Lung (tissue), 11 donors: ENCODE measurements at regions not wholly inside any gene's neighbourhood (a gene's known extent, or its start where the extent isn't known, plus 50 kb on each side); places are given as distances from the start of the nearest gene placed in this dataset.

Source experiments
- ATAC-seq: fragments of 200-7000 bp; cut with Tn5 transposase; one replicate; pipeline ENCODE4 v1.9.1; 2020; ENCODE audit warnings: moderate number of reproducible peaks; ENCODE audit not compliant: insufficient read depth, low FRiP score
- DNase-seq, 3 donors: peaks; one replicate each; pipeline ENCODE4 v3.0.0-alpha.2; 2013 to 2017
- H3K27ac ChIP-seq, 2 donors: one replicate each; pipeline ENCODE4 v1.5.1; 2013; ENCODE audit warnings: mild to moderate bottlenecking in 2 of 2, moderate library complexity in 2 of 2, control low read depth in 1 of 2, inconsistent platforms in 1 of 2, low read depth in 1 of 2, low read length in 1 of 2
- H3K27me3 ChIP-seq, 3 donors: one replicate each; pipeline ENCODE4 v1.5.1; 2013; ENCODE audit warnings: low read length in 2 of 3; ENCODE audit not compliant: control insufficient read depth in 3 of 3, insufficient read depth in 3 of 3
- H3K36me3 ChIP-seq, 4 donors: one replicate each; pipeline ENCODE4 v1.5.1; 2013; ENCODE audit warnings: low read length in 4 of 4, mild to moderate bottlenecking in 1 of 4, moderate library complexity in 1 of 4; ENCODE audit not compliant: control insufficient read depth in 4 of 4, insufficient read depth in 4 of 4
- H3K4me1 ChIP-seq, 5 donors: one replicate each; pipeline ENCODE4 v1.5.1; 2013; ENCODE audit warnings: low read length in 5 of 5, mild to moderate bottlenecking in 2 of 5, moderate library complexity in 1 of 5; ENCODE audit not compliant: control insufficient read depth in 5 of 5, insufficient read depth in 5 of 5
- H3K4me3 ChIP-seq: one replicate; pipeline ENCODE4 v1.5.1; 2013; ENCODE audit warnings: mild to moderate bottlenecking, control low read depth, moderate library complexity
- H3K9ac ChIP-seq, 2 donors: one replicate each; pipeline ENCODE4 v1.5.1; 2013; ENCODE audit warnings: low read length in 2 of 2, control low read depth in 1 of 2; ENCODE audit not compliant: insufficient read depth in 1 of 2
- H3K9me3 ChIP-seq, 4 donors: one replicate each; pipeline ENCODE4 v1.5.1; 2013; ENCODE audit warnings: low read length in 3 of 4, mild to moderate bottlenecking in 1 of 4, moderate library complexity in 1 of 4; ENCODE audit not compliant: control insufficient read depth in 4 of 4, insufficient read depth in 3 of 4
- WGBS, 2 donors: extraction: QIAGEN DNeasy Blood & Tissue Kit; methylation state at CpG; one replicate each; pipeline ENCODE4 v1.1.7; 2013; 5-methylcytosine and 5-hydroxymethylcytosine counted together
- TF ChIP-seq, protein P1 (sequence below): IDR thresholded peaks from 2 replicates; pipeline ENCODE4 v1.5.1; 2012; ENCODE audit warnings: mild to moderate bottlenecking; ENCODE audit errors: control extremely low read depth, extremely low read depth
- donor health status: control.
- donor health status: control.
- donor health status: Bipolar disorder and iron deficiency.
- donor health status: healthy.
- donor health status: DM: yes; HTN: yes; CAD: no.

DNA sequence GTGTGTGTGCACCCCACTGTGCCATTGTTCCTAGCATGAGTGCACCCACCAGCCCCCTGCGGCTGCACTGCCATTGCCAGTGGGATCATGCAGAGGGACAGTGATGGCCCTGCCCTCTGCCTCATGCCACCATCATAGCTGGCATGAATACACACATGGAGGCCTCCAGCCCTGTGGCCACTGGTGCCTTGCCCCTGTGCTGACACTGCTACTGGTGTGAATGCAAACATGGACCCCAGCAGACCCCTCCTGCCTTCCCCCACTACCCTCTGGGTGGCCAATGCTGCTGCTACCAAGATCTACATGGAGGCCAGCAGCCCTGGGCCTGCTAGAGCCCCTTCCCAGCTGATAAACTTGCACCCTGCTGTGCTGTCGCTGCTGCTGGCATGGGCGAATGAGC is 995.5 kb upstream of the GOT2 start:
- ATAC-seq, result no peak
- peaks cover 0 to 5% (median 2%) of the 10 kb centered on the region in 4 donors for H3K9me3 ChIP-seq
- TF ChIP-seq, protein P1, sequence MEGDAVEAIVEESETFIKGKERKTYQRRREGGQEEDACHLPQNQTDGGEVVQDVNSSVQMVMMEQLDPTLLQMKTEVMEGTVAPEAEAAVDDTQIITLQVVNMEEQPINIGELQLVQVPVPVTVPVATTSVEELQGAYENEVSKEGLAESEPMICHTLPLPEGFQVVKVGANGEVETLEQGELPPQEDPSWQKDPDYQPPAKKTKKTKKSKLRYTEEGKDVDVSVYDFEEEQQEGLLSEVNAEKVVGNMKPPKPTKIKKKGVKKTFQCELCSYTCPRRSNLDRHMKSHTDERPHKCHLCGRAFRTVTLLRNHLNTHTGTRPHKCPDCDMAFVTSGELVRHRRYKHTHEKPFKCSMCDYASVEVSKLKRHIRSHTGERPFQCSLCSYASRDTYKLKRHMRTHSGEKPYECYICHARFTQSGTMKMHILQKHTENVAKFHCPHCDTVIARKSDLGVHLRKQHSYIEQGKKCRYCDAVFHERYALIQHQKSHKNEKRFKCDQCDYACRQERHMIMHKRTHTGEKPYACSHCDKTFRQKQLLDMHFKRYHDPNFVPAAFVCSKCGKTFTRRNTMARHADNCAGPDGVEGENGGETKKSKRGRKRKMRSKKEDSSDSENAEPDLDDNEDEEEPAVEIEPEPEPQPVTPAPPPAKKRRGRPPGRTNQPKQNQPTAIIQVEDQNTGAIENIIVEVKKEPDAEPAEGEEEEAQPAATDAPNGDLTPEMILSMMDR, result no peak
- H3K4me1 ChIP-seq, result no peaks in the 10 kb centered on the region
- no peak overlapping the region for H3K4me3 ChIP-seq
- H3K36me3 ChIP-seq, result no peaks in the 10 kb centered on the region
- no peak for DNase-seq
- no peak overlapping the region for H3K9ac ChIP-seq
- WGBS, 2 donors, result 91 to 98% methylated on average over 3 of the region's 3 CpGs
- no peak overlapping the region for H3K27ac ChIP-seq
- no peaks in the 10 kb centered on the region for H3K27me3 ChIP-seq

- TF ChIP-seq, protein P1, result no peak
- 74 to 91% methylated on average over 2 of the region's 2 CpGs for WGBS, 2 donors
- Histone ChIP-seq H3K9me3 (no peaks in the 10 kb centered on the region), H3K27me3 (no peaks in the 10 kb centered on the region), H3K4me3 (no peak overlapping the region), H3K4me1 (no peaks in the 10 kb centered on the region), H3K27ac (no peak overlapping the region), H3K36me3 (no peaks in the 10 kb centered on the region), H3K9ac (no peak overlapping the region)
- DNase-seq (no peak), ATAC-seq (no peak)
Observed at GRCh38 chr16:59719121-59719520, 985.0 kb upstream of the GOT2 start.

- TF ChIP-seq, protein P1, result no peak
- H3K9ac ChIP-seq, result no peak overlapping the region
- no peak overlapping the region for H3K27ac ChIP-seq
- H3K4me1 ChIP-seq, result peaks cover 0 to 3% (median 0%) of the 10 kb centered on the region in 5 donors
- 76 to 89% methylated on average over 8 of the region's 8 CpGs for WGBS, 2 donors
- no peaks in the 10 kb centered on the region for H3K27me3 ChIP-seq
- H3K4me3 ChIP-seq, result no peak overlapping the region
- no peaks in the 10 kb centered on the region for H3K36me3 ChIP-seq
- DNase-seq, result no peak
- ATAC-seq, result no peak
- no peaks in the 10 kb centered on the region for H3K9me3 ChIP-seq
Observed at GRCh38 chr16:59707436-59708226, 973.5 kb upstream of the GOT2 start.
